GM12878 (cell line): ENCODE measurements at regions not wholly inside any gene's neighbourhood (a gene's known extent, or its start where the extent isn't known, plus 50 kb on each side); places are given as distances from the start of the nearest gene placed in this dataset.

Experiments used
- ATAC-seq: fragments of 200-7000 bp; cut with Tn5 transposase; 3 replicates; pipeline ENCODE4 v1.9.1; 2020; ENCODE audit warnings: mild to moderate bottlenecking, moderate library complexity
- BruUV-seq: library from RNA; stranded (reverse); fragments of 400-500 nt; replicated peaks from 2 replicates; lab custom pipeline; 2021; lab: Mats Ljungman, UMichigan
- CTCF ChIA-PET: fragments of 300-600 bp; sonication (Branson Sonifier 250); formaldehyde crosslinking; extraction: SDS; loops from one replicate; lab custom pipeline; 2021; ENCODE audit warnings: inconsistent platforms; lab: Yijun Ruan, JAX
- POLR2A ChIA-PET: fragments of 350-600 bp; formaldehyde crosslinking; extraction: SDS; loops from one replicate; lab custom pipeline; 2021; ENCODE audit warnings: inconsistent platforms; lab: Charles Lee
- RAD21 ChIA-PET: fragments of 300-600 bp; sonication (Branson Sonifier 250); formaldehyde crosslinking; loops from one replicate; lab custom pipeline; 2023; ENCODE audit warnings: antibody characterized with exemption; ENCODE audit not compliant: unreplicated experiment; lab: Charles Lee
- SMC1A ChIA-PET: fragments of 300-600 bp; sonication (Branson Sonifier 250); formaldehyde crosslinking; loops from one replicate; lab custom pipeline; 2023; ENCODE audit not compliant: unreplicated experiment, uncharacterized antibody; lab: Charles Lee
- DNase-seq: peaks from one replicate; pipeline ENCODE4 v3.0.0-alpha.2; 2011; ENCODE audit warnings: low read depth, low spot score
- FAIRE-seq: peaks from 3 replicates; lab custom pipeline; 2011; peaks lifted over from hg19 to GRCh38; lab: Jason Lieb, UNC
- H2AFZ ChIP-seq: 2 replicates; pipeline ENCODE4 v1.6.0; 2011; ENCODE audit warnings: low read depth, low read length, control low read depth; ENCODE audit not compliant: control insufficient read depth
- H3K27ac ChIP-seq: 2 replicates; pipeline ENCODE4 v1.5.1; 2011; ENCODE audit warnings: control low read depth; ENCODE audit not compliant: control insufficient read depth, insufficient read depth
- H3K27me3 ChIP-seq, 2 experiments: replicated peaks in 1 of 2; 2 replicates each; pipeline versions ENCODE4 v1.6.0 to v1.6.1; 2011; ENCODE audit warnings: low read length in 1 of 2; ENCODE audit not compliant: control insufficient read depth in 2 of 2, insufficient read depth in 2 of 2
- H3K36me3 ChIP-seq, 2 experiments: 2 replicates each; pipeline ENCODE4 v1.5.1; 2011; ENCODE audit warnings: low read length in 1 of 2; ENCODE audit not compliant: control insufficient read depth in 2 of 2, insufficient read depth in 2 of 2
- H3K4me1 ChIP-seq: 2 replicates; pipeline ENCODE4 v1.6.1; 2011; ENCODE audit warnings: mild to moderate bottlenecking, low read length, moderate library complexity, mixed read lengths; ENCODE audit not compliant: control insufficient read depth, insufficient read depth
- H3K4me2 ChIP-seq: 2 replicates; pipeline ENCODE4 v1.6.0; 2011; ENCODE audit warnings: control low read depth; ENCODE audit not compliant: control insufficient read depth, insufficient read depth
- H3K4me3 ChIP-seq: fragments of 200-600 bp; sonication (generic); 2 replicates; pipeline ENCODE4 v1.5.1; 2016
- H3K79me2 ChIP-seq: 2 replicates; pipeline ENCODE4 v1.6.0; 2011; ENCODE audit warnings: low read length; ENCODE audit not compliant: control insufficient read depth, insufficient read depth
- H3K9ac ChIP-seq: 2 replicates; pipeline ENCODE4 v1.8.0; 2011; ENCODE audit warnings: low read length, control low read depth, mixed read lengths; ENCODE audit not compliant: control insufficient read depth, insufficient read depth
- H3K9me3 ChIP-seq: replicated peaks from 3 replicates; pipeline ENCODE4 v1.5.1; 2011; ENCODE audit warnings: mild to moderate bottlenecking, low read length; ENCODE audit not compliant: control insufficient read depth, insufficient read depth
- H4K20me1 ChIP-seq: 2 replicates; pipeline ENCODE4 v1.6.0; 2011; ENCODE audit not compliant: control insufficient read depth, insufficient read depth
- ASH2L ChIP-seq: fragments of 300-600, 200-600 bp; sonication (generic); IDR thresholded peaks from 2 replicates; pipeline ENCODE4 v1.6.1; 2017; ENCODE audit warnings: low read depth, mild to moderate bottlenecking, borderline replicate concordance
- HDAC2 ChIP-seq: fragments of 200-600 bp; sonication (generic); IDR thresholded peaks from 2 replicates; pipeline ENCODE4 v1.6.1; 2017
- NBN ChIP-seq: fragments of 450-650 bp; IDR thresholded peaks from 2 replicates; pipeline ENCODE4 v1.6.1; 2016
- NR2F1 ChIP-seq: fragments of 450-650 bp; conservative IDR thresholded peaks from 2 replicates; pipeline ENCODE4 v1.6.1; 2017; ENCODE audit warnings: mild to moderate bottlenecking
- NRF1 ChIP-seq: conservative IDR thresholded peaks from 2 replicates; pipeline ENCODE4 v1.6.1; 2011; ENCODE audit warnings: mild to moderate bottlenecking, low read depth, low read length, improper control_type of control experiment
- STAT3 ChIP-seq: IDR thresholded peaks from 2 replicates; pipeline ENCODE4 v1.6.1; 2011; ENCODE audit warnings: low read depth, low read length, improper control_type of control experiment
- WRNIP1 ChIP-seq: IDR thresholded peaks from 2 replicates; pipeline ENCODE4 v1.6.1; 2011; ENCODE audit warnings: low read depth, low read length, improper control_type of control experiment, borderline replicate concordance
- ZNF384 ChIP-seq: IDR thresholded peaks from 2 replicates; pipeline ENCODE4 v1.6.1; 2012; ENCODE audit warnings: low read depth, mild to moderate bottlenecking, low read length, improper control_type of control experiment, borderline replicate concordance
- ZZZ3 ChIP-seq: IDR thresholded peaks from 2 replicates; pipeline ENCODE4 v1.6.1; 2011; ENCODE audit warnings: low read depth; ENCODE audit not compliant: control insufficient read depth, insufficient read length
- WGBS: methylation state at CpG from one replicate; pipeline ENCODE4 v1.1.6; 2016; ENCODE audit warnings: low lambda C conversion rate; ENCODE audit not compliant: insufficient replicate concordance, insufficient coverage; ENCODE audit errors: missing lambda C conversion rate; 5-methylcytosine and 5-hydroxymethylcytosine counted together
- in situ Hi-C: fragments of 300-500 bp; cut with MboI; formaldehyde crosslinking; loops from 9 replicates; pipeline ENCODE4 v1.14.3; 2018; ENCODE audit warnings: mixed read lengths
- intact Hi-C: fragments of 100-400 bp; cut with micrococcal nuclease; formaldehyde crosslinking; loops from one replicate; pipeline ENCODE4 v1.14.2; 2022; ENCODE audit not compliant: unreplicated experiment
- TF ChIP-seq, protein P1 (sequence below): fragments of 450-650 bp; IDR thresholded peaks from 2 replicates; pipeline ENCODE4 v1.6.1; 2016; ENCODE audit warnings: mild to moderate bottlenecking, moderate library complexity, borderline replicate concordance
- TF ChIP-seq, protein P2 (sequence below): fragments of 450-650 bp; IDR thresholded peaks from 2 replicates; pipeline ENCODE4 v1.6.1; 2016; ENCODE audit warnings: mild to moderate bottlenecking

DNA sequence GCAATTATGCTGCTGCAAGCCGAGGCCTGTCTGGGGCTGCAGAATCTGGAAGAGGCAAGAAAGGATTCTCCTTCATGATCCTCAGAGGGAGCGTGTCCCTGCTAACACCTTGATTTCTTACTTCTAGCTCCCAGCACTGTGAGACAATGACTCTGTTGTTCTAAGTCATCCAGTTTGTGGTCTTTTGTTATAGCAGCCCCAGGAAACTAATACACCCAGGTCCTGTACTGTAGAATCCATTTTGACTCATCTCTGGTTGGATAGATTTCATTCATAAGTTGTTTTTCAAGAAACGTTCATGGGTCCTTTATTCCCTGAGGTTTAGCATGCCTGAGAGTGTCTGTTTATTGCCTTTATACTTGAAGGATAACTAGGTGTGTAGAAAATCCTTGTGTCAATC lies 112.7 kb downstream of the TMEM17 start:
- WGBS, result 57% methylated on average over 3 of the region's 3 CpGs
- ATAC-seq (no peak), DNase-seq (no peak), FAIRE-seq (no peak)
- Histone ChIP-seq H2AFZ (no peak overlapping the region), H3K79me2 (no peaks in the 10 kb centered on the region), H3K4me1 (peaks cover 1% of the 10 kb centered on the region), H4K20me1 (no peaks in the 10 kb centered on the region), H3K27ac (no peak overlapping the region), H3K36me3 (no peaks in the 10 kb centered on the region), H3K9me3 (peaks cover 2% of the 10 kb centered on the region; the same call in 1 of the 3 replicates), H3K4me2 (no peak overlapping the region), H3K9ac (no peak overlapping the region), H3K27me3 (no peaks in the 10 kb centered on the region), H3K4me3 (no peak overlapping the region)
- BruUV-seq, result no TSS peak
- POLR2A ChIA-PET, result no interaction called here
- in situ Hi-C loops (no loop called here), intact Hi-C loops (no loop called here)
- SMC1A ChIA-PET, result no interaction called here
- RAD21 ChIA-PET, result no interaction called here
- CTCF ChIA-PET, result no interaction called here
- TF ChIP-seq, protein P1, sequence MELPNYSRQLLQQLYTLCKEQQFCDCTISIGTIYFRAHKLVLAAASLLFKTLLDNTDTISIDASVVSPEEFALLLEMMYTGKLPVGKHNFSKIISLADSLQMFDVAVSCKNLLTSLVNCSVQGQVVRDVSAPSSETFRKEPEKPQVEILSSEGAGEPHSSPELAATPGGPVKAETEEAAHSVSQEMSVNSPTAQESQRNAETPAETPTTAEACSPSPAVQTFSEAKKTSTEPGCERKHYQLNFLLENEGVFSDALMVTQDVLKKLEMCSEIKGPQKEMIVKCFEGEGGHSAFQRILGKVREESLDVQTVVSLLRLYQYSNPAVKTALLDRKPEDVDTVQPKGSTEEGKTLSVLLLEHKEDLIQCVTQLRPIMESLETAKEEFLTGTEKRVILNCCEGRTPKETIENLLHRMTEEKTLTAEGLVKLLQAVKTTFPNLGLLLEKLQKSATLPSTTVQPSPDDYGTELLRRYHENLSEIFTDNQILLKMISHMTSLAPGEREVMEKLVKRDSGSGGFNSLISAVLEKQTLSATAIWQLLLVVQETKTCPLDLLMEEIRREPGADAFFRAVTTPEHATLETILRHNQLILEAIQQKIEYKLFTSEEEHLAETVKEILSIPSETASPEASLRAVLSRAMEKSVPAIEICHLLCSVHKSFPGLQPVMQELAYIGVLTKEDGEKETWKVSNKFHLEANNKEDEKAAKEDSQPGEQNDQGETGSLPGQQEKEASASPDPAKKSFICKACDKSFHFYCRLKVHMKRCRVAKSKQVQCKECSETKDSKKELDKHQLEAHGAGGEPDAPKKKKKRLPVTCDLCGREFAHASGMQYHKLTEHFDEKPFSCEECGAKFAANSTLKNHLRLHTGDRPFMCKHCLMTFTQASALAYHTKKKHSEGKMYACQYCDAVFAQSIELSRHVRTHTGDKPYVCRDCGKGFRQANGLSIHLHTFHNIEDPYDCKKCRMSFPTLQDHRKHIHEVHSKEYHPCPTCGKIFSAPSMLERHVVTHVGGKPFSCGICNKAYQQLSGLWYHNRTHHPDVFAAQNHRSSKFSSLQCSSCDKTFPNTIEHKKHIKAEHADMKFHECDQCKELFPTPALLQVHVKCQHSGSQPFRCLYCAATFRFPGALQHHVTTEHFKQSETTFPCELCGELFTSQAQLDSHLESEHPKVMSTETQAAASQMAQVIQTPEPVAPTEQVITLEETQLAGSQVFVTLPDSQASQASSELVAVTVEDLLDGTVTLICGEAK, result no peak
- TF ChIP-seq ASH2L (no peak), STAT3 (no peak), NBN (no peak), NR2F1 (no peak), HDAC2 (no peak), WRNIP1 (no peak), ZZZ3 (no peak), ZNF384 (no peak), NRF1 (no peak)
- TF ChIP-seq, protein P2, sequence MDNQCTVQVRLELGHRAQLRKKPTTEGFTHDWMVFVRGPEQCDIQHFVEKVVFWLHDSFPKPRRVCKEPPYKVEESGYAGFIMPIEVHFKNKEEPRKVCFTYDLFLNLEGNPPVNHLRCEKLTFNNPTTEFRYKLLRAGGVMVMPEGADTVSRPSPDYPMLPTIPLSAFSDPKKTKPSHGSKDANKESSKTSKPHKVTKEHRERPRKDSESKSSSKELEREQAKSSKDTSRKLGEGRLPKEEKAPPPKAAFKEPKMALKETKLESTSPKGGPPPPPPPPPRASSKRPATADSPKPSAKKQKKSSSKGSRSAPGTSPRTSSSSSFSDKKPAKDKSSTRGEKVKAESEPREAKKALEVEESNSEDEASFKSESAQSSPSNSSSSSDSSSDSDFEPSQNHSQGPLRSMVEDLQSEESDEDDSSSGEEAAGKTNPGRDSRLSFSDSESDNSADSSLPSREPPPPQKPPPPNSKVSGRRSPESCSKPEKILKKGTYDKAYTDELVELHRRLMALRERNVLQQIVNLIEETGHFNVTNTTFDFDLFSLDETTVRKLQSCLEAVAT, result no peak
